NB4 (cell line): ENCODE measurements at regions not wholly inside any gene's neighbourhood (a gene's known extent, or its start where the extent isn't known, plus 50 kb on each side); places are given as distances from the start of the nearest gene placed in this dataset.

ENCODE experiments used
- DNase-seq: peaks from one replicate; pipeline ENCODE4 v3.0.0; 2010; ENCODE audit warnings: low read depth
- H3K4me3 ChIP-seq: one replicate; pipeline ENCODE4 v1.5.1; 2011; ENCODE audit warnings: mild to moderate bottlenecking, low read depth, low read length, moderate library complexity
- CTCF ChIP-seq: IDR thresholded peaks from one replicate; pipeline ENCODE4 v1.5.1; 2012; ENCODE audit warnings: low read depth, low read length
- MAX ChIP-seq: IDR thresholded peaks from 2 replicates; pipeline ENCODE4 v1.6.1; 2011; ENCODE audit warnings: low read depth, low read length
- MYC ChIP-seq: IDR thresholded peaks from 2 replicates; pipeline ENCODE4 v1.6.1; 2011; ENCODE audit warnings: low read depth, low read length
- POLR2A ChIP-seq: IDR thresholded peaks from 2 replicates; pipeline ENCODE4 v1.6.1; 2011; ENCODE audit warnings: mild to moderate bottlenecking; ENCODE audit not compliant: insufficient read length; ENCODE audit errors: extremely low read depth

DNA sequence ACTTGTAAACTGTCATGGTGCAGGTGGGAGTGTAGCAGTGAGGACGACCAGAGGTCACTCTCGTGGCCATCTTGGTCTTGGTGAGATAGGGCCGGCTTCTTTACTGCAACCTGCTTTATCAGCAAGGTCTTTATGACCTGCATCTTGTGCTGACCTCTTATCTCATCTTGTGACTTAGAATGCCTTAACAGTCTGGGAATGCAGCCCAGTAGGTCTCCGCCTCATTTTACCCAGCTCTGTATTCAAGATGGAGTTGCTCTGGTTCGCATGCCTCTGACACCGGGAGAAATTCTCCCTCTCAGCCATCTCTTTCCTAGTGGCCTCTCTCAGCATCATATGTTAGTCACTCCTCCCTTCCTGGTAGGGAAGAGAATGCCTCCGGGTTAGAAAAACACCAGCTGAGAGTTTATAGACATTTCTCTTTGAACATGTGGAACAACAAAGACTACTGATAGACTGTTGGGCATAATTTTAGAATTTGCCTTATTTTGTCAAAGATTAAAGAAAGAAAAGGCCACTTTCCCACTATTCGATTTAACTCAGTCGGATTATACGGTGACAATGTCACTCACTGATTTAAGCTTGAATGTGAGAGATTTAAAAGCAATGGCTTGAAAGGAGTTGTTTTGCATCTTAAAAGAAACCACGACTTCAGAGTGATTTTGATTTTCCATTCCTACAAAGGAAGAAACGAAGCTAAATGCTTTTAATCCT is 67.9 kb upstream of the SNX9 start:
- DNase-seq: no peak
- TF ChIP-seq POLR2A (no peak), CTCF (no peak), MYC (no peak), MAX (no peak)
- no peak overlapping the region for H3K4me3 ChIP-seq

- DNase-seq: no peak
- TF ChIP-seq POLR2A: no peak
- TF ChIP-seq MYC: no peak
- TF ChIP-seq CTCF: no peak
- no peak for TF ChIP-seq MAX
- H3K4me3 ChIP-seq: no peak overlapping the region
Observed at GRCh38 chr6:157755746-157756411, 67.2 kb upstream of the SNX9 start.

GRCh38 chr6:157756708-157757429 is 66.2 kb upstream of the SNX9 start:
- no peak for TF ChIP-seq POLR2A
- TF ChIP-seq CTCF: peak; percentile 83
- DNase-seq: peak; percentile 82
- no peak overlapping the region for H3K4me3 ChIP-seq

DNA sequence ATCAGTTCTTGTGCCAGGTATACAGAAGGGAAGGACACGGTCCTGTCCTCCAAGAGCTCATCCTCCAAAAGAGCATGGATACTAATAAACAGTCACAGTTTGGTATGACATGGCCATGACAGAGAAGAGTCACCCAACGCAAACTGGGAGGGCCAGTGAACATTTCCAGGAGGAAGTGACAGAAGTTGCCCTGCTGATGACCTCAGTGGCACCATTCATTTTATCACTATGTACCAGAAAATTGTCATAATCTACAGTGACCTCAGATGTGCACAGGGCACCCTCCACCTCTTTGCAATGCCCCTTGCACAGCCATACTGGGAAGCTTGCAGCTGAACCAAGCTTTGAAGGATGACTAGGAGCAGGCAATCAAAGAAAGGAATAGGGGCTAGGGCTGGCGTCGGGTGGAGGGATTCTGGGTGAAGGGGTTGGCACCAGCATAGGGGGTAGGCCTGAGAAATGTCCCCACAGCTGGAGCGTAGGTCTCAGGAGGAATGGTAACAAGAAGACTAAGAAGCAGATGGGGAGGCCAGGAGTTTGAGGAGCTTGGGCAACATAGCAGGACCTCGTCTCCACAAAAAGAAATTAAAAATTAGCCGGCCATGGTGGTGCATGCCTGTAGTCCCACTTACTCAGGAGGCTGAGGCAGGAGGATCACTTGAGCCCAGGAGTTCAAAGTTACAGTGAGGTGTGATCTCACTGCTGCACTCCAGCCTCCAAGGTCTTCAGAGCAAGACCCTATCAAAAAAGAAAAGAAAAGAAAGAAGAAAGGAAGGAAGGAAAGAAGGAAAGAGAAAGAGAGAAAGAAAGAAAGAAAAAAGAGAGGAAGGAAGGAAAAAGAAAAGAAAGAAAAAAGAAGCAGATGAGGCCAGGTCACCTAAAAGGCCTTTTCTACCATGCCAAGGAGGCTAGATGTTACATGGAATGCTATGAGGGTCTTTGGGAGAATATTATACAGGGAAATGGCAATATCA is 65.3 kb upstream of the SNX9 start:
- no peak overlapping the region for H3K4me3 ChIP-seq
- TF ChIP-seq MAX (no peak), POLR2A (no peak), CTCF (no peak), MYC (no peak)
- peak; percentile 27 for DNase-seq

- DNase-seq: no peak
- TF ChIP-seq MAX (no peak), POLR2A (no peak)
- no peak overlapping the region for H3K4me3 ChIP-seq
Observed at GRCh38 chr6:157758516-157759023, 64.5 kb upstream of the SNX9 start.
